Testis (tissue), 2 donors: ENCODE measurements at regions not wholly inside any gene's neighbourhood (a gene's known extent, or its start where the extent isn't known, plus 50 kb on each side); places are given as distances from the start of the nearest gene placed in this dataset.
"Not testable (repeated sequence)": the region's sequence is repeated elsewhere in the genome, so short reads cannot be mapped to it uniquely, and the experiment has no call there.

ENCODE experiments used
- DNase-seq: peaks from one replicate; pipeline ENCODE4 v3.0.0-alpha.2; 2019
- H3K27ac ChIP-seq, 2 donors: fragments of 200-600 bp; sonication (generic); one replicate each; pipeline ENCODE4 v1.5.1; 2019
- H3K27me3 ChIP-seq: fragments of 200-600 bp; sonication (generic); one replicate; pipeline ENCODE4 v1.5.1; 2019
- H3K36me3 ChIP-seq: fragments of 200-600 bp; sonication (generic); one replicate; pipeline ENCODE4 v1.5.1; 2017; ENCODE audit warnings: low read depth; ENCODE audit errors: missing control alignments
- H3K4me1 ChIP-seq: fragments of 200-600 bp; sonication (generic); one replicate; pipeline ENCODE4 v1.5.1; 2019
- H3K4me3 ChIP-seq, 2 donors: fragments of 200-600 bp; sonication (generic); one replicate each; pipeline ENCODE4 v1.5.1; 2017 to 2019
- H3K9me3 ChIP-seq: fragments of 200-600 bp; sonication (generic); one replicate; pipeline ENCODE4 v1.5.1; 2017
- POLR2A ChIP-seq: fragments of 450-650 bp; IDR thresholded peaks from one replicate; pipeline ENCODE4 v1.6.1; 2017; ENCODE audit warnings: antibody characterized with exemption, mild to moderate bottlenecking, moderate library complexity
- WGBS, 2 donors: methylation state at CpG; one replicate each; pipeline ENCODE4 v1.1.5; 2018; 5-methylcytosine and 5-hydroxymethylcytosine counted together
- intact Hi-C: fragments of 100-400 bp; cut with DNase I; formaldehyde crosslinking; loops from one replicate; pipeline ENCODE4 v1.15.1; 2023; ENCODE audit warnings: low total_unique reads
- TF ChIP-seq, protein P1 (sequence below), 3 experiments: fragments of 450-650 bp in 2 of 3; fragments of 200-600 bp in 1 of 3; sonication (generic) in 1 of 3; IDR thresholded peaks; one replicate each; pipeline ENCODE4 v1.5.1; 2016 to 2019; ENCODE audit warnings: antibody characterized with exemption in 3 of 3, mild to moderate bottlenecking in 2 of 3, moderate library complexity in 1 of 3

GRCh38 chr6:75031102-75031501, 174.8 kb downstream of the COL12A1 start:
- H3K4me3 ChIP-seq, H3K4me1 ChIP-seq, intact Hi-C loops, H3K27ac ChIP-seq, DNase-seq, H3K9me3 ChIP-seq, H3K27me3 ChIP-seq, H3K36me3 ChIP-seq: not testable (repeated sequence)
- 92 to 95% methylated on average over 2 to 6 of the region's 6 CpGs for WGBS, 2 donors

DNA sequence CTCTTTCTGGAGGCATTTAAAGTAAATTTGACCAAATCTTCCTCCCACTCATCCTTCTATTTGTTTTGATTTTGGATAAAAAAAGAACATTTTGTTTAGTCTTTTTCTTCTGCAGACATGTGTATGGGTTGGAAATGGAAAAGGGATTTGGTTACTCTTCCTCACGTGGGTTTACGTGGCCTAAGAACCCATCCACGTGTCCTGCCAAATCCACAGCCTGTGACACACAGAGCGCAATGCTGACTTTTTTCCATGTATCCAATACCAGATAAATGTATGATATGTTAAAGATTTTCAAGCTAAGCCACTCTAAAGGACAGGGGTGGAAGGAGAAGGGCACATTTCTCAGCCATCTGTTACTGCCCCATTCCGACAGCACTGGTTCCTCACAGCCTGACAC, 176.5 kb downstream of the COL12A1 start:
- H3K4me3 ChIP-seq, result no peak overlapping the region
- H3K27ac ChIP-seq, result no peak overlapping the region
- 64 to 67% methylated on average over 5 of the region's 5 CpGs for WGBS, 2 donors
- no peaks in the 10 kb centered on the region for H3K36me3 ChIP-seq
- H3K4me1 ChIP-seq, result no peaks in the 10 kb centered on the region
- DNase-seq, result no peak
- no peak for TF ChIP-seq POLR2A
- TF ChIP-seq, protein P1, sequence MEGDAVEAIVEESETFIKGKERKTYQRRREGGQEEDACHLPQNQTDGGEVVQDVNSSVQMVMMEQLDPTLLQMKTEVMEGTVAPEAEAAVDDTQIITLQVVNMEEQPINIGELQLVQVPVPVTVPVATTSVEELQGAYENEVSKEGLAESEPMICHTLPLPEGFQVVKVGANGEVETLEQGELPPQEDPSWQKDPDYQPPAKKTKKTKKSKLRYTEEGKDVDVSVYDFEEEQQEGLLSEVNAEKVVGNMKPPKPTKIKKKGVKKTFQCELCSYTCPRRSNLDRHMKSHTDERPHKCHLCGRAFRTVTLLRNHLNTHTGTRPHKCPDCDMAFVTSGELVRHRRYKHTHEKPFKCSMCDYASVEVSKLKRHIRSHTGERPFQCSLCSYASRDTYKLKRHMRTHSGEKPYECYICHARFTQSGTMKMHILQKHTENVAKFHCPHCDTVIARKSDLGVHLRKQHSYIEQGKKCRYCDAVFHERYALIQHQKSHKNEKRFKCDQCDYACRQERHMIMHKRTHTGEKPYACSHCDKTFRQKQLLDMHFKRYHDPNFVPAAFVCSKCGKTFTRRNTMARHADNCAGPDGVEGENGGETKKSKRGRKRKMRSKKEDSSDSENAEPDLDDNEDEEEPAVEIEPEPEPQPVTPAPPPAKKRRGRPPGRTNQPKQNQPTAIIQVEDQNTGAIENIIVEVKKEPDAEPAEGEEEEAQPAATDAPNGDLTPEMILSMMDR (IDR thresholded peaks at IDR 0.05), result no peak
- intact Hi-C loops, result no loop called here
- H3K27me3 ChIP-seq, result no peaks in the 10 kb centered on the region
- H3K9me3 ChIP-seq, result no peaks in the 10 kb centered on the region

- intact Hi-C loops, result no loop called here
- Histone ChIP-seq H3K9me3 (no peaks in the 10 kb centered on the region), H3K27ac (no peak overlapping the region), H3K36me3 (no peaks in the 10 kb centered on the region), H3K27me3 (no peaks in the 10 kb centered on the region), H3K4me1 (no peaks in the 10 kb centered on the region), H3K4me3 (no peak overlapping the region)
- DNase-seq, result no peak
- 52 to 60% methylated on average over 2 of the region's 2 CpGs for WGBS, 2 donors
- TF ChIP-seq, protein P1 (IDR thresholded peaks at IDR 0.05), result no peak
- TF ChIP-seq POLR2A, result no peak
Observed at GRCh38 chr6:75025371-75025770, 180.5 kb downstream of the COL12A1 start.

DNA sequence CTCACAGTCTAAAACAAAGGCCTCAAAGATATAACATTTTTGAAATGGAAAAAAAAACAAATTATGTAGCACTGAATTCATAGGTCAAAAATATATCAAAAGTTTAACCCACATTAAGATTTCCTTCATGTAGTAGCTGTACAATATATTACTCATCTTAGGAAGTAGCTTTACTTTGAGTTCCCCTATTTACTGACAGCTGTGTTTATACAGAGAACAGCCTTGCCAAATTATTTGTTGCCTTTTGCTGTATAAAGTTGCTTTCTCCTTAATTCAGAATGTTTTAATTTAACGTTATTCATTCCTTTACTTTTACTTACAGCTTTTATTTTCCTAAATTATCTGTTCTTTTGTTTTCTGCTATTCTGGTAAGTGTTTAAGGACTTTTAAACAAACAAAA, 181.0 kb downstream of the COL12A1 start:
- Histone ChIP-seq H3K4me3 (no peak overlapping the region), H3K27ac (no peak overlapping the region), H3K9me3 (no peaks in the 10 kb centered on the region), H3K36me3 (no peaks in the 10 kb centered on the region), H3K4me1 (no peaks in the 10 kb centered on the region), H3K27me3 (no peaks in the 10 kb centered on the region)
- 51 to 54% methylated on average over 1 of the region's 1 CpG for WGBS, 2 donors
- intact Hi-C loops, result no loop called here
- TF ChIP-seq POLR2A, result no peak
- TF ChIP-seq, protein P1 (IDR thresholded peaks at IDR 0.05), result no peak
- DNase-seq, result no peak

DNA sequence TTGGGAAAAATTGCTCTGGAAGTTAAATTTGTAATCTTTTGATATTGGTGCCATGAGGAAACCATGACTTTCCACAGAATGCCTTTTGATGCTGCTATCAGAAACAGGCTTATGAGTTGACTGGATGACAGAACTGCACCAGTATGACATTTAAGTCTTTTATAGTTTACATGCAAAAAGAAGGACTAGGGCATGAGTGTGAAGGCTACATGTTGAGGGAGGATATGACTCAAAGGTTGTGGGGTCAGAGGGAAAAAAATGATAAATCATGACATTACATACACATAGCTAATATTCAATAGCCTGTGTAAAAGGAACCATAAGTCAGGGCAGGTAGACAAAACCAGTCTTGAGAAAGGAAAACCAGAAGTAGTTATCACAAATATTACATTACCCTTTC, 182.2 kb downstream of the COL12A1 start:
- no peak for DNase-seq
- Histone ChIP-seq H3K4me1 (no peaks in the 10 kb centered on the region), H3K9me3 (no peaks in the 10 kb centered on the region), H3K36me3 (no peaks in the 10 kb centered on the region), H3K27me3 (no peaks in the 10 kb centered on the region), H3K4me3 (no peak overlapping the region), H3K27ac (no peak overlapping the region)
- TF ChIP-seq, protein P1 (IDR thresholded peaks at IDR 0.05), result no peak
- no peak for TF ChIP-seq POLR2A
- intact Hi-C loops, result no loop called here
